ENCODE measurements at regions not wholly inside any gene's neighbourhood (a gene's known extent, or its start where the extent isn't known, plus 50 kb on each side); places are given as distances from the start of the nearest gene placed in this dataset.

DNA sequence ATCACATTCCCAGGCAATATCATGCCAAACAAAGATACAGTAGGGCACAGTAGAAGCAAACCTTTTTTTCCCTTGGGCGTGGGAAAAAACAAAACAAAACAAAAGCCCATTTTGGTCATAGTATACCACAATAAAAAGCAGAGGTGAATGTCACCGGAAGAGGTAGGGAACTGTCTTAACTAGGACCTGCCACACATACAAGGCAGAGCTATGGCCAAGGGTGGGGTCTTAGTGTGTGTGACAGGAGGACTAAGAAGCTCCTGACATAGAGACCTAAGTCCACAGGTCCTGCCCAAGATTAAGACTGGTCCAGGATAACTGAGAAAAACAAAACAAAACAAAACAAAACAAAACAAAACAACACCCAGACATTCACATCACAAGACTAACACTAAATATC, 441.2 kb upstream of the DSEL start:
- Histone ChIP-seq H3K9me3 (ENCODE audit: control insufficient read depth, insufficient read depth, low read length) (no peaks in the 10 kb centered on the region), H3K4me2 (ENCODE audit: low read length) (no peak overlapping the region), H3K4me1 (ENCODE audit: control insufficient read depth, low read length) (no peaks in the 10 kb centered on the region), H3K79me2 (ENCODE audit: control insufficient read depth, low read length) (no peaks in the 10 kb centered on the region), H3K36me3 (ENCODE audit: control insufficient read depth, low read length) (no peaks in the 10 kb centered on the region), H3F3A (ENCODE audit: control insufficient read depth, insufficient read depth) (no peaks in the 10 kb centered on the region), H3K27me3 (ENCODE audit: control insufficient read depth, low read length) (no peaks in the 10 kb centered on the region), H3K27ac (ENCODE audit: low read depth, low read length) (no peak overlapping the region), H3K4me3 (ENCODE audit: low read length) (no peak overlapping the region), H3K9me2 (replicated peaks; ENCODE audit: control insufficient read depth, low read length) (no peaks in the 10 kb centered on the region), H4K20me1 (ENCODE audit: control insufficient read depth, insufficient read depth, low read depth, low read length) (no peaks in the 10 kb centered on the region)
- TF ChIP-seq, protein P1, sequence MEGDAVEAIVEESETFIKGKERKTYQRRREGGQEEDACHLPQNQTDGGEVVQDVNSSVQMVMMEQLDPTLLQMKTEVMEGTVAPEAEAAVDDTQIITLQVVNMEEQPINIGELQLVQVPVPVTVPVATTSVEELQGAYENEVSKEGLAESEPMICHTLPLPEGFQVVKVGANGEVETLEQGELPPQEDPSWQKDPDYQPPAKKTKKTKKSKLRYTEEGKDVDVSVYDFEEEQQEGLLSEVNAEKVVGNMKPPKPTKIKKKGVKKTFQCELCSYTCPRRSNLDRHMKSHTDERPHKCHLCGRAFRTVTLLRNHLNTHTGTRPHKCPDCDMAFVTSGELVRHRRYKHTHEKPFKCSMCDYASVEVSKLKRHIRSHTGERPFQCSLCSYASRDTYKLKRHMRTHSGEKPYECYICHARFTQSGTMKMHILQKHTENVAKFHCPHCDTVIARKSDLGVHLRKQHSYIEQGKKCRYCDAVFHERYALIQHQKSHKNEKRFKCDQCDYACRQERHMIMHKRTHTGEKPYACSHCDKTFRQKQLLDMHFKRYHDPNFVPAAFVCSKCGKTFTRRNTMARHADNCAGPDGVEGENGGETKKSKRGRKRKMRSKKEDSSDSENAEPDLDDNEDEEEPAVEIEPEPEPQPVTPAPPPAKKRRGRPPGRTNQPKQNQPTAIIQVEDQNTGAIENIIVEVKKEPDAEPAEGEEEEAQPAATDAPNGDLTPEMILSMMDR (IDR thresholded peaks at IDR 0.05; ENCODE audit: low read depth, low read length, poor library complexity, severe bottlenecking): no peak
- TF ChIP-seq EZH2phosphoT487 (IDR thresholded peaks at IDR 0.05; ENCODE audit: borderline replicate concordance, low read length): no peak

DNA sequence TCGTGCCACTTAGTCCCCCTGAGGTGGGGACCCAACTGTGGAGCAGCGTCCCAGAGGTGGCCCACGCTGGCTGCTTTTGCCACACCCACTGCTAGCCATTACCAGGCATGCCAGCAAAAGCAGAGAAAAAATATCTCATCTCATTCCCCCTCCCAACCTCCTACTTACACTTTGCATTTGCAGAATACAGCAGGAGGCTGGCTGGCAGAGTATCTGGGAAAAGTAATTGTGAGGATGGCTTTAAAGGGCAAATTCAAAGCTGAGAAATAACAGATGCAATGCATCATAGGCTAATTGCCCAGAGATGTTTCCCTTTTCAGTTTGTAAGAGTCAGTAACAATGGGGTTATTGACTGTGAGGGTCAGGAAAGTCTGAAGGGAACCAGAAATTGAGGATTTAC, 438.1 kb upstream of the DSEL start:
- Histone ChIP-seq H3K36me3 (ENCODE audit: control insufficient read depth, low read length) (no peaks in the 10 kb centered on the region), H3K4me3 (ENCODE audit: low read length) (no peak overlapping the region), H3K27me3 (ENCODE audit: control insufficient read depth, low read length) (no peaks in the 10 kb centered on the region), H3K4me2 (ENCODE audit: low read length) (no peak overlapping the region), H3K9me3 (ENCODE audit: control insufficient read depth, insufficient read depth, low read length) (no peaks in the 10 kb centered on the region), H3K4me1 (ENCODE audit: control insufficient read depth, low read length) (no peaks in the 10 kb centered on the region), H3K9me2 (replicated peaks; ENCODE audit: control insufficient read depth, low read length) (no peaks in the 10 kb centered on the region), H3K79me2 (ENCODE audit: control insufficient read depth, low read length) (no peaks in the 10 kb centered on the region), H4K20me1 (ENCODE audit: control insufficient read depth, insufficient read depth, low read depth, low read length) (no peaks in the 10 kb centered on the region), H3K27ac (ENCODE audit: low read depth, low read length) (no peak overlapping the region), H3F3A (ENCODE audit: control insufficient read depth, insufficient read depth) (no peaks in the 10 kb centered on the region)
- TF ChIP-seq, protein P1 (IDR thresholded peaks at IDR 0.05; ENCODE audit: low read depth, low read length, poor library complexity, severe bottlenecking): no peak
- TF ChIP-seq EZH2phosphoT487 (IDR thresholded peaks at IDR 0.05; ENCODE audit: borderline replicate concordance, low read length): no peak

DNA sequence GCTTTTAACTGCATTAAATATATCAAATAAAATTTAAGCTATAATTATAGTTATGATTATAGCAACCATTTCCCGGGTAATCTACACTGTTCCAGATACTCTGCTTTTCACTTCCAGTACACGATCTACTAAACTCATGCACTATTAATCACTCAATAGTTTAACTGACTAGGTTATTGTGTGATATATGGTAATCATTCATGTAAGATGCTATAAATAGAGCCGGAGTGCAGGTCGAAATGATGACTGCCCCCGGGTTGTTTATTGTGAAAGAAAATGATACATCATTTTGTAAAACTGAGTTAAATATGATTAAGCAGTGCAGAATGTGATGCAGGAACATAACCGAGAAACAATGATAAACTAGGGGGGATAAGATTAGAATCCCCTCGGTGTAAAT, 434.6 kb upstream of the DSEL start:
- H3K27me3 ChIP-seq (ENCODE audit: control insufficient read depth, low read length): no peaks in the 10 kb centered on the region
- H3K79me2 ChIP-seq (ENCODE audit: control insufficient read depth, low read length): no peaks in the 10 kb centered on the region
- H3K4me2 ChIP-seq (ENCODE audit: low read length): no peak overlapping the region
- no peaks in the 10 kb centered on the region for H4K20me1 ChIP-seq (ENCODE audit: control insufficient read depth, insufficient read depth, low read depth, low read length)
- H3K4me1 ChIP-seq (ENCODE audit: control insufficient read depth, low read length): no peaks in the 10 kb centered on the region
- H3K9me3 ChIP-seq (ENCODE audit: control insufficient read depth, insufficient read depth, low read length): no peaks in the 10 kb centered on the region
- no peak overlapping the region for H3K27ac ChIP-seq (ENCODE audit: low read depth, low read length)
- TF ChIP-seq, protein P1 (IDR thresholded peaks at IDR 0.05; ENCODE audit: low read depth, low read length, poor library complexity, severe bottlenecking): no peak
- no peak for TF ChIP-seq EZH2phosphoT487 (IDR thresholded peaks at IDR 0.05; ENCODE audit: borderline replicate concordance, low read length)
- no peak overlapping the region for H3K4me3 ChIP-seq (ENCODE audit: low read length)
- no peaks in the 10 kb centered on the region for H3K9me2 ChIP-seq (replicated peaks; ENCODE audit: control insufficient read depth, low read length)
- H3K36me3 ChIP-seq (ENCODE audit: control insufficient read depth, low read length): no peaks in the 10 kb centered on the region
- H3F3A ChIP-seq (ENCODE audit: control insufficient read depth, insufficient read depth): no peaks in the 10 kb centered on the region

DNA sequence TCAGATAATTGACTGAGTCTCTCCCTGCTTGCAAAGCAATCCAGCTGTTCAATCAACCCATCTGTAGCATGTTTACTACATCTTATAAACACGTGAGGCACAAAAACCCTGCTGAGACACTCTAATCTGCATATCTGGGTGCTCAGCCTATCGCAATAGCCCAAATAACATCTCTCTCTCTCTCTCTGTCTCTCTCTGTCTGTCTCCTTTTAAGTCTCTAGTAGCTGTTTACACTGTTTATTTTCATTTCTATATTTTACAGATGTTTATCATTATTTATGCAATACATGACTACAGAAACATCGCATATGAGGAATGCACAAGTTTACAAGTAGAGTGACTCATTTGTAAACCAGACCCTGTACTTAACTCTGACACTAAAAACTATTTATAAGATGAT, 422.1 kb upstream of the DSEL start:
- H3K27me3 ChIP-seq (ENCODE audit: control insufficient read depth, low read length): no peaks in the 10 kb centered on the region
- H3K36me3 ChIP-seq (ENCODE audit: control insufficient read depth, low read length): no peaks in the 10 kb centered on the region
- no peaks in the 10 kb centered on the region for H3K79me2 ChIP-seq (ENCODE audit: control insufficient read depth, low read length)
- H3K9me2 ChIP-seq (replicated peaks; ENCODE audit: control insufficient read depth, low read length): no peaks in the 10 kb centered on the region
- no peaks in the 10 kb centered on the region for H4K20me1 ChIP-seq (ENCODE audit: control insufficient read depth, insufficient read depth, low read depth, low read length)
- H3K4me1 ChIP-seq (ENCODE audit: control insufficient read depth, low read length): no peaks in the 10 kb centered on the region
- H3K9me3 ChIP-seq (ENCODE audit: control insufficient read depth, insufficient read depth, low read length): no peaks in the 10 kb centered on the region
- no peak overlapping the region for H3K4me3 ChIP-seq (ENCODE audit: low read length)
- H3F3A ChIP-seq (ENCODE audit: control insufficient read depth, insufficient read depth): no peaks in the 10 kb centered on the region
- H3K4me2 ChIP-seq (ENCODE audit: low read length): no peak overlapping the region
- TF ChIP-seq EZH2phosphoT487 (IDR thresholded peaks at IDR 0.05; ENCODE audit: borderline replicate concordance, low read length): no peak
- TF ChIP-seq, protein P1 (IDR thresholded peaks at IDR 0.05; ENCODE audit: low read depth, low read length, poor library complexity, severe bottlenecking): no peak
- H3K27ac ChIP-seq (ENCODE audit: low read depth, low read length): no peak overlapping the region
